ENCODE measurements at regions not wholly inside any gene's neighbourhood (a gene's known extent, or its start where the extent isn't known, plus 50 kb on each side); places are given as distances from the start of the nearest gene placed in this dataset.

DNA sequence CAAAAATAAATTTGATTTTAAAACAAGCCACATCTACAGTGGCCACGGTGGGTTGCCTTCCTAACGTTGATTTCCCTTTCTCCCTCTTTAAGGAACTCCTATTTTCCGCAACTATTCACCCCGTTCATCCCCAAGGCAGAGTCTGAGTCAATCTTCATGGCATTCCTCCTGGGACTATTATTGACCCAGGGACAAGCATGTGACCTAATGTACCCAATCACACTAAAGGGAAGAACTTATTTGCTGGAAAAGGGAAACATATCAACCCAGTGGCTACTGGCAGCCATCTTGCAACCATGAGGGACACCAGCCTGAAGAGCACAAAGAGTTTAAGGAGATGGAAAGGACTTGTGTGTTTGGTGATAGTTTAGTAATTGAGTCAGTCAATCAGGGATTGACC lies 55.4 kb upstream of the ARHGEF3 start:
- Histone ChIP-seq H3K27ac (ENCODE audit: low read length) (peak overlapping the region; percentile 76), H3K9me3 (ENCODE audit: insufficient read depth, low read length, severe bottlenecking) (no peaks in the 10 kb centered on the region), H3K4me1 (ENCODE audit: insufficient read depth, low read length) (peaks cover 49% of the 10 kb centered on the region), H3K4me3 (ENCODE audit: low read depth in 1 of 2, low read length in 2 of 2) (no peak overlapping the region), H3K36me3 (ENCODE audit: insufficient read depth, low read length) (no peaks in the 10 kb centered on the region), H3K79me2 (ENCODE audit: insufficient read depth, low read length) (peaks cover 32% of the 10 kb centered on the region), H2AFZ (ENCODE audit: low read depth, low read length) (no peak overlapping the region), H3K4me2 (ENCODE audit: insufficient read depth, low read length) (no peak overlapping the region), H3K9ac (ENCODE audit: low read depth, low read length) (no peak overlapping the region), H3K27me3 (ENCODE audit: insufficient read depth, low read length, poor library complexity) (no peaks in the 10 kb centered on the region), H4K20me1 (ENCODE audit: insufficient read depth, low read length) (no peaks in the 10 kb centered on the region)
- ATAC-seq (ENCODE audit: insufficient read depth, low read depth) (no peak), DNase-seq (no peak)
- no peak for TF ChIP-seq EZH2 (IDR thresholded peaks at IDR 0.05; ENCODE audit: borderline replicate concordance, low read depth, low read length, severe bottlenecking)
- TF ChIP-seq, protein P1, sequence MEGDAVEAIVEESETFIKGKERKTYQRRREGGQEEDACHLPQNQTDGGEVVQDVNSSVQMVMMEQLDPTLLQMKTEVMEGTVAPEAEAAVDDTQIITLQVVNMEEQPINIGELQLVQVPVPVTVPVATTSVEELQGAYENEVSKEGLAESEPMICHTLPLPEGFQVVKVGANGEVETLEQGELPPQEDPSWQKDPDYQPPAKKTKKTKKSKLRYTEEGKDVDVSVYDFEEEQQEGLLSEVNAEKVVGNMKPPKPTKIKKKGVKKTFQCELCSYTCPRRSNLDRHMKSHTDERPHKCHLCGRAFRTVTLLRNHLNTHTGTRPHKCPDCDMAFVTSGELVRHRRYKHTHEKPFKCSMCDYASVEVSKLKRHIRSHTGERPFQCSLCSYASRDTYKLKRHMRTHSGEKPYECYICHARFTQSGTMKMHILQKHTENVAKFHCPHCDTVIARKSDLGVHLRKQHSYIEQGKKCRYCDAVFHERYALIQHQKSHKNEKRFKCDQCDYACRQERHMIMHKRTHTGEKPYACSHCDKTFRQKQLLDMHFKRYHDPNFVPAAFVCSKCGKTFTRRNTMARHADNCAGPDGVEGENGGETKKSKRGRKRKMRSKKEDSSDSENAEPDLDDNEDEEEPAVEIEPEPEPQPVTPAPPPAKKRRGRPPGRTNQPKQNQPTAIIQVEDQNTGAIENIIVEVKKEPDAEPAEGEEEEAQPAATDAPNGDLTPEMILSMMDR (IDR thresholded peaks at IDR 0.05; ENCODE audit: borderline replicate concordance, extremely low read depth, low read length, poor library complexity, severe bottlenecking), result no peak

DNA sequence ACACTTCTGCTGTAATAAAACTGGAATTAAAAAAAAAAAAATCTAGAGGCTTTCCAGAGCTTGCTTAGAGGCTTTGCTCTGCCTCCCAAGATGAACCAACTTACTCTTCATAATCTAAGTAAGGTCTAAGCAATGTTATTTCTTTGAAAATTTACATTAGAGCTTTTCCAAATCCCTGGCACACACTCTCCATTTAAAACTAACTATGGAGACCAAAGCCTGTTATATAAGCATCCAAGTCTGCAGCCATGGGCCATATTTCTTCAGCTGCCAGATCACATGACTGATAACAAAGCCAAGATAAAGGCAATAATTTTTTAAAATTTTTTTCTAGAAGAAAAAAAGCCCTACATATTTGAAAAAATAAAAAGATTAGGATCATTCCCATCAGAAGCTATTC lies 55.0 kb upstream of the ARHGEF3 start:
- H3K9ac ChIP-seq (ENCODE audit: low read depth, low read length), result no peak overlapping the region
- peaks cover 46% of the 10 kb centered on the region for H3K4me1 ChIP-seq (ENCODE audit: insufficient read depth, low read length)
- H3K4me2 ChIP-seq (ENCODE audit: insufficient read depth, low read length), result no peak overlapping the region
- no peak for TF ChIP-seq EZH2 (IDR thresholded peaks at IDR 0.05; ENCODE audit: borderline replicate concordance, low read depth, low read length, severe bottlenecking)
- TF ChIP-seq, protein P1 (IDR thresholded peaks at IDR 0.05; ENCODE audit: borderline replicate concordance, extremely low read depth, low read length, poor library complexity, severe bottlenecking), result no peak
- peaks cover 30% of the 10 kb centered on the region for H3K79me2 ChIP-seq (ENCODE audit: insufficient read depth, low read length)
- no peaks in the 10 kb centered on the region for H4K20me1 ChIP-seq (ENCODE audit: insufficient read depth, low read length)
- no peak overlapping the region for H3K4me3 ChIP-seq (ENCODE audit: low read depth in 1 of 2, low read length in 2 of 2)
- no peak overlapping the region for H3K27ac ChIP-seq (ENCODE audit: low read length)
- no peak for DNase-seq
- ATAC-seq (ENCODE audit: insufficient read depth, low read depth), result no peak
- H3K9me3 ChIP-seq (ENCODE audit: insufficient read depth, low read length, severe bottlenecking), result no peaks in the 10 kb centered on the region
- H2AFZ ChIP-seq (ENCODE audit: low read depth, low read length), result no peak overlapping the region
- no peaks in the 10 kb centered on the region for H3K27me3 ChIP-seq (ENCODE audit: insufficient read depth, low read length, poor library complexity)
- no peaks in the 10 kb centered on the region for H3K36me3 ChIP-seq (ENCODE audit: insufficient read depth, low read length)

DNA sequence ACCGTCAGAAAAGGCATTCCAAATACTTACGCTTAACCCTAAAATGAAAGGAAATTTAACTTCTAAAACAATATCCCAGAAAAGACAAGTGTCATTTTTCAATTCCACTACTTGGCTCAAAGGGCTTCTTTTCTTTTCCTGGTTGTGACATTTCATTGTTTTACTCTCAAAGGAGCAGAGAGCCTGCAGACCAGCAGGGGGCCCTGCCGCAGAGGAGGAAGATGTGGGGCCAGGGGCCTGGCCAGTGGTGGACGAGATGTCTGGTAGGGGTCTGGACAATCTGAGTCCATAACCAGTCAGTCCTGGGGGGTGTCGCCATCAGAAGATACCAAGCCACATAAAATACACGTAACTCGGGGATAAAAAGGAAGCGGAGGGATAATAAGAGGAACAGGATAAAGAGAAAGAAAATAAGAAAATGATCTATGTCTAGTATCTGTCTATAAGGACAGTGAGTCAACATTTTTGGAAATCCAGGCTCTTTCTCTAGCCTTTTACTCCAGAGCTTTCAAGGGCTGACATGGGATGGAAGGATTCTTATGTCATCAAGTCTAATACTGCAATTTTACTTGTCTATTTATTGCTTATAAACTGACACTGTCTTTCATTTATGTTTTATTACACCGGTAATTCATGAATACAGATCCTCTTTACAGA lies 54.2 kb upstream of the ARHGEF3 start:
- Histone ChIP-seq H3K27ac (ENCODE audit: low read length) (no peak overlapping the region), H3K9ac (ENCODE audit: low read depth, low read length) (no peak overlapping the region), H3K9me3 (ENCODE audit: insufficient read depth, low read length, severe bottlenecking) (no peaks in the 10 kb centered on the region), H3K4me2 (ENCODE audit: insufficient read depth, low read length) (no peak overlapping the region), H3K4me1 (ENCODE audit: insufficient read depth, low read length) (peaks cover 39% of the 10 kb centered on the region), H3K27me3 (ENCODE audit: insufficient read depth, low read length, poor library complexity) (no peaks in the 10 kb centered on the region), H2AFZ (ENCODE audit: low read depth, low read length) (no peak overlapping the region), H3K79me2 (ENCODE audit: insufficient read depth, low read length) (peaks cover 30% of the 10 kb centered on the region), H3K4me3 (ENCODE audit: low read depth in 1 of 2, low read length in 2 of 2) (no peak overlapping the region), H3K36me3 (ENCODE audit: insufficient read depth, low read length) (no peaks in the 10 kb centered on the region), H4K20me1 (ENCODE audit: insufficient read depth, low read length) (no peaks in the 10 kb centered on the region)
- TF ChIP-seq, protein P1 (IDR thresholded peaks at IDR 0.05; ENCODE audit: borderline replicate concordance, extremely low read depth, low read length, poor library complexity, severe bottlenecking), result peak; percentile 54
- TF ChIP-seq EZH2 (IDR thresholded peaks at IDR 0.05; ENCODE audit: borderline replicate concordance, low read depth, low read length, severe bottlenecking), result no peak
- DNase-seq, result no peak
- no peak for ATAC-seq (ENCODE audit: insufficient read depth, low read depth)
